ENCODE measurements at regions not wholly inside any gene's neighbourhood (a gene's known extent, or its start where the extent isn't known, plus 50 kb on each side); places are given as distances from the start of the nearest gene placed in this dataset.

DNA sequence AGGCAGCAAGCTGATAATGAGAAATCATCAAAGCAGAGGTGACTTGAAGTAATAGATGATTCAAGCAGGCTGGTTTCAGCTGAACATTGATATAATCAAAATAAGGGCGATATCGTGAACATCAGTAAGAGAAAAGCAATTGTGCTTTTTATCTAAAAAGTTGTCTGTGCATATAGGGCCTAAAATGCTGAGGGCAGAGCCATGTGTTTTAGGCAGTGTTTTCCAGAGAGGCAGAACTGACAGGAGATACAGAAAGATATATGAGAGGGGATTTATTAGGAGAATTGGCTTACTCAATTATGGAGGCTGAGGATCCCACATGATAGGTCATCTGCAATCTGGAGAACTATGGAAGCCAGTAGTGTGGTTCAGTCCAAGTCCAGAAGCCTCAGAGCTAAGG, 136.5 kb upstream of the NPY2R start:
- no peak for DNase-seq (ENCODE audit: extremely low read depth in 1 of 11, low read depth in 9 of 11, low spot score in 4 of 11)

DNA sequence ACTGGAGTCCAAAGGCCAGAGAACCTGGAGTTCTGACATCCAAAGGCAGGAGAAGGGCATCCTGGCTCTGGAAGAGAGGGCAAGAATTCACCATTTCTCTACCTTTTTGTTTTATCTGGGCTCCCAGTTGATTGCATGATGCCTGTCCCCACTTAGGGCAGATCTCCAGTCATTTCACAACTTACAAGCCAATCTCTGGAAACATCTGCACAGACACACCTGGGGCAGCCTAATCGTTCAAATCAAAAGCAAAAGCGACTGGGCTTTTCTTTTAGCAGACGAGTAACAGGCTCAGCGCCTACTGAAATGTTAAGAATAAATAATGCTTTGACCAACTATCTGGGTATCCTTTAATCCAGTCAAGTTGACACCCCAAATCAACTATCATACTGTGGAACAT, 136.0 kb upstream of the NPY2R start:
- no peak for DNase-seq (ENCODE audit: extremely low read depth in 1 of 11, low read depth in 9 of 11, low spot score in 4 of 11)

DNA sequence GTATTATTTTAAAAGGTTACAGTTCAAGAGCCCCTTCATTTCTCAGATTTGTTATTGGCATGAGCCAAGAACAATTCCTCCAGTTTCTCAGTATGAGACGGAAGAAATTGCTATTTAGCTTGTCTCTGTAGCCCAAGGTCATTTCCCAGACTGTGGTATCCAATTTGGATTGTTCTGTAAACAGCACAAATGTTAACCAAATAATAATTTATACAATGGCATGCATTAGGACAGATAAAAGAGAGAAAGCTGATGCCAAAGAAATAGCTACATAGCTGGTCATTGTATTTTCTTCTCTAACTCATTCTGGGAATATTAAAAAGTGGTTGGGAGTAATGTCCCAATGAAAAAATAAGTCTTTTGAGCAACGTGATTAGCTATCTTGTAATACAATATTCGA, 134.6 kb upstream of the NPY2R start:
- DNase-seq (ENCODE audit: extremely low read depth in 1 of 11, low read depth in 9 of 11, low spot score in 4 of 11): no peak

DNA sequence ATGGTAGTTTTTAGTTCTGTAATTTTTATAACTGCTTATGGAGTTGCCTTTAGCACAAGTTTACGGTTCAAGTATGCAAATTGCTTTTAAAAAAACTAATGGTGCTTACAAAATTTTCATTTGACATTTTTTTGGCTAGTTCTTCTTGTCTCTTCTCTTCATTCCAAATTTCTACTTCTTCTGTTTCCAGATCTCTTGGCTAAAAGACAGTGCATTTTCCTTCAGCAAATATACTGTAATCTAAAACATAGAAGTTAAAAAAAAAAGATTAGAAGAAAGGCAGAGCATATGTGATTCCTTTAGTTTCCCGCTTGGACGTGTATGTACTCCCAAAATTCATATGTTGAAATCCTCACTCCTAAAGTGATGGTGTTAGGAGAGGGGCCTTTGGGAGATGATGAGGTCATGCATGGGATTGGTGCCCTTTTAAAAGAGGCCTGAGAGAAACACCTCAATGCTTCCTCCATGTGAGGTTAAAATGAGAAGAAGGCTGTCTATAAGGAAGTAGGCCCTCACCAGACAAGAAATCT, 132.1 kb upstream of the NPY2R start:
- DNase-seq (ENCODE audit: extremely low read depth in 1 of 11, low read depth in 9 of 11, low spot score in 4 of 11): no peak

DNA sequence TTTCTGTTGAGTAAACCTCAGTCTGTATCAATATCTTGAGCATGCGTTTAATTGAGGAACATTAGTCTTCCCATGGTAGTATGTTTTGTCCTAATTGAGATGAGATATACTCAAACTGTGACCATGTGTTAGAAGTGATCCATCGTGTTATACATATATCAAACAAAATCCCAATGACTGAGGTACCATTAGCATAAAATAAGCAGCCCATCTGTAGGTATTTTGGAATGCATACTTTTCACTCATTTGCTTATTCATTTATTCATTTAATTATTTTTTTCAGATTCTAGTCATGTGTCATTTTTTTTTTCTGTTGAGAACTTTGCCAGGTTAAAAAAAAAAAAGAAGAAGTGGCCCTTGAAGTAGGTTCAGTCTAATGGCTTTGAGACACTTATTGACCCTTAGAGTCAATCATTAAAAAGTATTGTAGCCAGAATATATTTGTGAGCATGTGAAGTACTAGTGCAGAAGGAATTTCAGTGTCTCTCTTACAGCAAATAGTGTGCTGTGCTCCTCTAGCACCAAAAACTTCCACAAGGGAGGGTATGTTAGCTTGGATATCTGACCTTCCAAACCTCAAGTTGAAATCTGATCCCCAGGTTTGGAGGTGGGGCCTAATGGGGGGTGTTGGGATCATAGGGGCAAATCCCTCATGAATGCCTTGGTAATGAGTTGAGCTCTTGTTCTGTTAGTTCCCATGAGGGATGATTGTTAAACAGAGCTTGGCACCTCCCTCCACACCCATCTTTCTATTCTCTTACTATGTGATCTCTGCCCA, 130.8 kb upstream of the NPY2R start:
- DNase-seq (ENCODE audit: extremely low read depth in 1 of 11, low read depth in 9 of 11, low spot score in 4 of 11): peak in 1 of 11 donors; percentile 8

DNA sequence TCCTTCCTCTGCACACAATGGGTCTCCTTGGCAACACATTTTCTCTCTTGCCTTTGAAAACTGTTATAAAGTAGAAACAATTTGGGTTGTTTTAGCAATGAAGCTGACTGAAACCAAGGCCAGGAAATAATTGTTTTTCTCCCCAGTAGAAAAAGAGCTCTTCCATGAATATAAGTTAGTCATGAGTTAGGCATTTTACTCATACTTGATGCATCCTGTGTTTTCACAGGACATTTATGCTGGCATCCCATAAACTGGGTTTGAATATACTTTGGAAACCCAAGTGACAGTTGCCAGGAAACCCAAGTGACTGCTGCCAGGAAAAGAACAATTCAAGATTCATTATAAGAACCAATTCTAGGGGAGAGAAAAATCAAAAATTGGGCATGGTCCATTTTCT, 128.6 kb upstream of the NPY2R start:
- no peak for DNase-seq (ENCODE audit: extremely low read depth in 1 of 11, low read depth in 9 of 11, low spot score in 4 of 11)

DNA sequence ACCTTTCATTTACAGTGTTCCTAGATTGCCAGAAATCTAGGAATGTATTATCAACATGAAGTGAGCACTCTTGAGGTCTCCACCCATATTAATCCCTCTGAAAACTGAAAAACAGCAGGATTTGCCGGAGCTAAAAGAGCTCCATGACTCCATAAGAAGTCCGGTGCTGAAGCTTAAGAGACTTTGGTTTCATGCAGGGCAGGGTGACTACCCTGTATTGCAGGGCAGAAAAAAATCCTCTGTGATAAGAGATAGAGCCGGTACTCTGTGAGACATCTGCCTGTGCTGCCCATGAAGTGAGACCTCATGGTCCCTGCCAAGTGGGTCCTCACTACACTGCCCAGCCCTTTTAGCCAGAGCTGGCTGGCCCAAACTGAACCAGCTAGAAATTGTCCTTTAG, 127.2 kb upstream of the NPY2R start:
- no peak for DNase-seq (ENCODE audit: extremely low read depth in 1 of 11, low read depth in 9 of 11, low spot score in 4 of 11)

DNA sequence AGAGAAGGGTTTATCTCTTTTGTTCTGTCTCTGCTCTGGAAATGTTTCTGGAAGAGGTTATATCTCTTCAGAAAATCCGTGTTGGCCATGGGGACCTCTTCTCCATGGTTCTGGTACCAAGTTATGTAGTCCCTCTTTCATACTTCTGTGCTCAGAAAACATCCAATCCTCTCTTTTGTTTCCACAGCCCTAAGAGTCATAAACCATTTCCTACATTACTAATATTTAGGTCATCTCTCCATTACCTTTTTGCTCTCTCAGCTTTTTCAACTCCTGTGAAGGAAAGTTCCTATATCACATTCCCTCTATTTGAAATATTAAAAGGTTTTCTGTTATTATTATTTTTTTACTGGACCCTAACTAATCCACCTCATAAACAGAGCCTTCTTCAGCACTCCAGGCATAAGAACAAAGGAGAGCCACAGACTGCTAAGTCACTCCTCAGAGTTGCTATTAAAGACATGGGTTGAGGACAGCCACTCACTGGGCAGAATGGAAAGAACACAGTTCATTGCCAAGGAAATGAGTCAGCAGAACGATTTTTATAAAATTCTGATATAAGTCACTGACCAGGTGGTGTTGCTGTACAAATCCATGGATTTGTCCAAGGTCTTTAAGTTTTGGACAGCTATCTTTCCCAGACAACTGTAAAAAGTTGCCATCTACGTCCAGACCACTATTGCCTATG, 122.4 kb upstream of the NPY2R start:
- DNase-seq (ENCODE audit: extremely low read depth in 1 of 11, low read depth in 9 of 11, low spot score in 4 of 11): no peak

DNA sequence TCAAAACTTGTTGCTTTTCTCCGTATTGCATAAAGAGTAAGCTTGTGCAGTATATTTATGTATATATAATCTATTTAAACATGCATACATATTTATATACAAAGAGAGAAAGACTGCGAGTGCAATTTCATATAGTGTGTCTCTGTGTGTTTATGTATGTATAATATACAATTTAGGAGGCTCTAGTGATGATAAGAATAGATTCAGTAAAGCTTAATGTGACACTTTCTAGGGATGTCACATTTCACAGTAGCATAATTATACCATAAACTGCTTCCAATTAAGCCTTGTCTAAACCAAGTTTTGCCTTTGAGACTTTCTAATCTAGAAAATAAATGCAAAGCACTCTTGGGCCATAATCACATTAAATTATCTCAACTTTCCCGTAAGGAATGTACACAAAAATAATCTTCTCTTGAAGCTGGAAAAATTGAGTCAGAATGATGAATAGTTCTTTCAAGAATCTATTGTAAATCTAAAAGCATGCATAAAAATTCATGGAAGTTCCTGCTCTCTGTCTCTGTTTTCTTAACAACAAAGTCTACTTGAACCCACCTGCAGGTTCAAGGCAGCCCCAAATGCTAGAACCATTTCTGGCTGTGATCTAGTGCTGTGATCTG, 114.1 kb upstream of the NPY2R start:
- no peak for DNase-seq (ENCODE audit: extremely low read depth in 1 of 11, low read depth in 9 of 11, low spot score in 4 of 11)

DNA sequence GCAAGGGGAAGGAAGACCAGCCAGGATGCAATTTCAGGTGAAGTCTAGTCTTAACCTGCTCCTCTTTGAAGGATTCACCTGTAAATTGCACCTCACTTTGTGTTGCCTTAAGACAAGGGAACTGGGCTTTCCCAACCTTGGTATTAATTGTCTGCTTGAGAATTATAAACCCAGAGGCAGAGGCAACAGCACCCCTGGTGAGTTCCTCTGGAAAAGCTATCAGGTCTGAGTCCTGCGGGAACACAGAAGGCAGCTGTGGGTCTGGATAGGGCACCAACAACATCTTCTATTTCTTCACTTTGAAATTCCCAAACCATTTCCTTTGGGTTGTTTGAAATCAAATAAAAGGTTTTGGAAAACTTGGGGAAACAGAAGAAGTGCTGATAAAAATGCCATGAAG, 109.2 kb upstream of the NPY2R start:
- no peak for DNase-seq (ENCODE audit: extremely low read depth in 1 of 11, low read depth in 9 of 11, low spot score in 4 of 11)

DNA sequence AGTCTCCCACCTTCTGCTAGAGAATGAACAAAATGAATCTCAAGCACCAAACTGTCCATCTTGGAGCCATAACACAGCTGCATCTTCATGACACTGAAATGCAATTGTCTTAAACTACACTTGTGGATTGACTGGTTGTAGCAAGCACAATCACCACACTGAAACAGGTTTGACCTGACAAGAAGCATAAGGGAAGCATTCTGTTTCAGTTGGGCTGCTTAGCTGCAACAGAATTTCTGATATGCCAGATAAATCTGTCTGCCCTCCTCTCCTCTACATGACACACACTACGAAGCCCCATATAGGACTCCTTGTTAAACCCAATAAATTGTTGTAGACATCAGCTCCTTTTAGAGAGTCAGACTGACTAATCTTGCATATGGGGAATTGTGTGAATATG, 101.8 kb upstream of the NPY2R start:
- no peak for DNase-seq (ENCODE audit: extremely low read depth in 1 of 11, low read depth in 9 of 11, low spot score in 4 of 11)

DNA sequence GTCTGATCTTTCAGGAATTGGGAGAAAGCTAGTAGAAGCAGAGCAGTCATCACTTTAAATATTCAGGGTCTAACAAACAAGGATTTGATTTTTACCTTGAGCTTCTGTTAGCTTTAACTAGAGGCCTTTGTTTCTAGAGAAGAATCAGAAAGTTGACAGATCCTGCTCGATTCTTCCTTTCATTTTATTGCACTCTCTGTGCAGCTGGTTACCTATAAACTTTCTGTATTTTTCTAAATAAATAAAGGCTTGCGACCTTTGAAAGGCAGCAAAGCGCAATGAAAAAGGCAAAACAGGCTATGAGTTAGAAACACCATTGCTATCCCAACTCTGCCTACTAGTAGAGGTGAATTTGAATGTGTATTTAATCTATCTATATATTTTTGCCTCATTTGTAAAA, 101.4 kb upstream of the NPY2R start:
- no peak for DNase-seq (ENCODE audit: extremely low read depth in 1 of 11, low read depth in 9 of 11, low spot score in 4 of 11)

DNA sequence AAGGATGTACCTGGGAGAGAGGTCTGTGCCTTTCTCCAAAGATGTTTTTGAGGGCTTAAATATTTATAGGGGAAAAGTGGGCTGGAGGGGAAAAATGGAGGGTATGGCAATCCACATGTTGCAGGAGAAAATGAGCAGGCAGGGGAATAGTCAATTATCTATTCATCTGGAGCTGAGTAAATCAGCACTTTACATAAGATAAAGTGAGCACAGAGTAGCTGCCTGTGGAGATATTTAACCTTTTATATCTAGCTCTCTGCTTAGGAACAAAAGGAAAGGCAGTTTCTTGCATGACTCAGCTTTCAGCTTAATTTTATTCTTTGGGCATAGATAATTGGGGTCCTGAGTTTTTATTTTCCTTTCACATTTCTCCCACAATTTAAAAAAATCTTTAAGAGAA, 93.6 kb upstream of the NPY2R start:
- no peak for DNase-seq (ENCODE audit: extremely low read depth in 1 of 11, low read depth in 9 of 11, low spot score in 4 of 11)

DNA sequence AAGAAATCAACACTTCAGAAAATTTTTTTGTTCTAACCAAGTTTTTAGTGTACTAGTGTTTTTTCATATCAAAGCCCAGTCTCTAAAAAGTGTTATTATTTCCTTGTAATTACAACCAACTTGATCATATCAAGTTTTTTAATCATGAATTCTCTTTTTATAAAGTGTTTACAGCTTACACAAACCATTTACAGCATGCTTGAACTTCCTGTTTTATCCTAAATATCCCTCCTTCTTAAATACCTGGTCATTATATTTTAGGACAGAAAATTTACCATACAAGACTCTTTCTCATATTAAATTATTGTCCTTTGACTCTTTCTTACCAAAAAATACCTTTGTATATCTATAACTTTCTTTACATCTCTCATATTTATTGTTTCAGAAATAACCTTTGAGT, 89.4 kb upstream of the NPY2R start:
- no peak for DNase-seq (ENCODE audit: extremely low read depth in 1 of 11, low read depth in 9 of 11, low spot score in 4 of 11)

DNA sequence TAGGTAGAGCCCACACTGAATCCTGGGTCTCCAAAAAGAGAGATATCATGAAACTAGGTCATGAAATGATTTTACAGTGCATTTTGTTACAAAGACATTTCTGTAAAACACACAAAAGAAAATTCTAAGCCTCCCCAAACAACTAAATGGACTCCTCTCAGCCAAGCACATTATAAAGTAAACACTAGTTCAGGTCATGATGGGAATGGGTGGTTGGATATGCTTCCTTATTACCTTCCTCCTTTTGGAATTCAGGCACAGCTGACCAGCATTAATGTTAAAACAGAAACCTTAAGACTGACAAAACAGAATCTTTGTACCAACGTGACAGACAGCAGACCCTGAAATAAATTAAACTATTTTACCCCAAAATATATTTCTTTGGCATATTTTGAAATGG, 87.9 kb upstream of the NPY2R start:
- no peak for DNase-seq (ENCODE audit: extremely low read depth in 1 of 11, low read depth in 9 of 11, low spot score in 4 of 11)

DNA sequence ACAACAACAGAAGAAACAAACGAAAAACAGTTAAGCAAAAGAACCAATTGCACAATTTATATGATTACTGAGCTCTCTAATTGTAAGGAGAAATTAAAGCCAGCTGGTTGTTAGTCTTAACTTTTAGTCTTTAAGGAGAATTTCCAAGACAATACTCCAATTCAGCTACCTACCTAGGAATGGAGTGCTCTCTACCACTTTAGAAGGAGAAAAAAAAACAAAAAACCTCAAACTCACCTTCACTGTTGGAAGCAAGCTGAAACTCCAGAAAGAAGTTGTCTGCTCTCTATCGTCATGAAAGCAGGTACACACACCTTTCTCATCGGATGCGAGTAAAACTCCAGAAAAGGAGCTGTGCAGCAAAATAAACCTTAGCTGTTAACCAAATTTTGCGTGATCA, 86.1 kb upstream of the NPY2R start:
- no peak for DNase-seq (ENCODE audit: extremely low read depth in 1 of 11, low read depth in 9 of 11, low spot score in 4 of 11)

DNA sequence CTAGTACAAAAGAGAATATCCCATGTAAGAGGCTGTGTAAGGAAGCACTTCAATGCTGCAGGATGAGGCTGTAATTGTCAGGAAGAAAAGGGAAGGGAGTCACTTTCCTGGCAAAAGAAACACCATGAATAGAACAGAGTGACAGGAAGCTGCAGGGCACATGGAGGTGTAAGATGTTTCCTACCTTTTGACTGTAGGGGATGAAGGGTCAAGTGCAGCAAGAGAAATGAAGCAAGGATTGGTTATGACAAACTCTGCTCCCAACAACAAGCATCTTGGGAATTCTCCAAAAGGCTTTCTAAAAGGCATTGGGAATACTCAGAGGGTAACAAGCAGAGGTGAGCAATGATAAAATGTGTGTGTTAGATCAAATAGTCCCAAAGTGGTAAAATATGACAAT, 74.3 kb upstream of the NPY2R start:
- no peak for DNase-seq (ENCODE audit: extremely low read depth in 1 of 11, low read depth in 9 of 11, low spot score in 4 of 11)

DNA sequence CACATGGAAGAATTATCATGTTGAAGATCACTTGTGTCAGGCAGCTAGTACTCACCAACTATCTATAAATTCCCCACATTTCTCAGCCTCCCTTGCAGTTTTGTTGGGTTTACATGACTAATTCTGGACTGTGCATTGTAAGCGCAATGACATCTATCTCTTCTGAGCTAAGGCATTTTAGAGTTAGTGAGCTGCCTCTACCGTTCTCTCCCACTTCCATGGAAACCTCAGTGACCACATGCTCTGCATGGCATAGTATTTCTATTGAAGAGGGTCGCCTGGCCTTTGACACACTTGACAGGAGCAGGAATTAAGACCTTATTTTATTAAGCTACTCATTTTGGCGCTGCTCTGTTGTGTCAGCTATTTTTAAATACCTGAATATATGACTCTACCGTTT, 67.5 kb upstream of the NPY2R start:
- no peak for DNase-seq (ENCODE audit: extremely low read depth in 1 of 11, low read depth in 9 of 11, low spot score in 4 of 11)

DNA sequence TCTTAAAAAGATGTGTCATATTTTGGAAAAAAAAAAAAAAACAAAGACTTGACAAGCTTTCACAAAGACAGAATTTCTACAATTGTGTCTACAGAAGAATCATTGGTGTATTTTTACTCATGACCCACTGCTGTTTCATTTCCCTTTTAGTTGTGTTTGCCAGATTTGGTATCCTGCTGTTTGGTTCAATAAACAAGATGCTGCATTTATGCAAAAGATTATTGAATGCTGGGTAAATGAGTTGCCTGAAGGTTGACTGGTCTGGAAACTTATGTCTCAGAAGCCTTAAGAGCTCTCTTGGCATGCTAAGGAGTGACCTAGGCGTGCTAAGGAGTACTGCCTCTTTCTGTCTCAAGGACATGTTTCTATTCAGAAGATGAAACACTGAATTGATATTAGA, 64.9 kb upstream of the NPY2R start:
- DNase-seq (ENCODE audit: extremely low read depth in 1 of 11, low read depth in 9 of 11, low spot score in 4 of 11): no peak

All from renal cortex interstitium (tissue), 11 donors.